BJ (cell line): ENCODE measurements at regions not wholly inside any gene's neighbourhood (a gene's known extent, or its start where the extent isn't known, plus 50 kb on each side); places are given as distances from the start of the nearest gene placed in this dataset.

Source experiments
- CTCF ChIA-PET: fragments of 350-600 bp; formaldehyde crosslinking; extraction: SDS; loops from one replicate; lab custom pipeline; 2021; ENCODE audit warnings: antibody characterized with exemption, inconsistent platforms; lab: Yijun Ruan, JAX
- POLR2A ChIA-PET: fragments of 300-600 bp; sonication (Branson Sonifier 250); formaldehyde crosslinking; extraction: SDS; loops from one replicate; lab custom pipeline; 2021; ENCODE audit warnings: antibody characterized with exemption; lab: Charles Lee
- DNase-seq: peaks from one replicate; pipeline ENCODE4 v3.0.0-alpha.2; 2011; ENCODE audit warnings: low read depth
- H3K27me3 ChIP-seq: 2 replicates; pipeline ENCODE4 v1.6.0; 2011; ENCODE audit warnings: low read length; ENCODE audit not compliant: control insufficient read depth, insufficient read depth
- H3K36me3 ChIP-seq: 2 replicates; pipeline ENCODE4 v1.5.1; 2011; ENCODE audit warnings: low read length; ENCODE audit not compliant: control insufficient read depth, insufficient read depth
- H3K4me3 ChIP-seq: 2 replicates; pipeline ENCODE4 v1.5.1; 2011; ENCODE audit warnings: low read depth, mild to moderate bottlenecking, control low read depth, low read length
- CTCF ChIP-seq: IDR thresholded peaks from 2 replicates; pipeline ENCODE4 v1.5.1; 2011; ENCODE audit warnings: low read depth, mild to moderate bottlenecking, control low read depth, inconsistent platforms, low read length, moderate library complexity; ENCODE audit not compliant: insufficient read depth

DNA sequence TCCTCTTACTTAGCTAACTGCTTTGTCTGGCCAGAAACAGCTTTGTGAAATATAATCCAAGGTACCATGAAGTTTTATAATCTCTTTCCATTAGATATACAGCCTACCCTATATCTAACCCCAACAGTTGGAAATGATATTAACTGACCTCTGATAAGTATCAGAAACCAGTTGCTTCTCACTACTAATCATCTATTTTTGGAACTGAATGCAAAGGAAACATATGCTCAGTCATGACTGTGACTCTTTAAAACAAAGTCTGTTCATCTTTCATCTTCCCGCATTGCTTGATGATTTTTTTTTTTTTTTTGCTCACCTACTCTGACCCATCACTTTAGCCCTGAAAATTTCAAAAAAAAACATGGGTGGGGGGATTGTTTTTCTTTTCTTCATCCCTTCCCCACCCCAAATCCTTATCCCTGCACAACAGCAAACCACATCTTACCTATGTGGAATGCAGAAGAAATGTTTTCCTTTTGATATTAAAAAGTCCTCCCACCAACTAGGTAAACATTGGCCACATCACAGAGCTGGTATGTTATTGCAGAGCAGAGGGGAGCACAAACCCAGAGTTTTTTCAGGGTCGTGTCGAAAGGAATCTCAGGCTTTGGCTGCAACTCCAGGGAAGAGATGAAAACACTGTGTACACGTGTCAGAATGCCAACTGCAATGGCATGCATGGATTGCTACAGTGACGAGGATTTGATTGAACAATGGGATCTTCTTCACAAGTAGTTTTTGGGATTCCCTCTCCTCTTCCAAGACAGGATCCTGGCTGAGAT, 137.3 kb downstream of the SLC30A10 start:
- no peaks in the 10 kb centered on the region for H3K36me3 ChIP-seq
- CTCF ChIA-PET, result interaction anchor here (0.6 to 0.7 kb wide), 2 partner anchors 14 to 18 kb away, joined by 3 read pairs; no protein-coding TSS in a partner anchor
- no peak for DNase-seq
- POLR2A ChIA-PET, result no interaction called here
- H3K27me3 ChIP-seq, result no peaks in the 10 kb centered on the region
- no peak overlapping the region for H3K4me3 ChIP-seq
- no peak for TF ChIP-seq CTCF

- POLR2A ChIA-PET, result no interaction called here
These were observed 139.7 kb downstream of the SLC30A10 start for GRCh38 chr1:219788700-219789099.

DNA sequence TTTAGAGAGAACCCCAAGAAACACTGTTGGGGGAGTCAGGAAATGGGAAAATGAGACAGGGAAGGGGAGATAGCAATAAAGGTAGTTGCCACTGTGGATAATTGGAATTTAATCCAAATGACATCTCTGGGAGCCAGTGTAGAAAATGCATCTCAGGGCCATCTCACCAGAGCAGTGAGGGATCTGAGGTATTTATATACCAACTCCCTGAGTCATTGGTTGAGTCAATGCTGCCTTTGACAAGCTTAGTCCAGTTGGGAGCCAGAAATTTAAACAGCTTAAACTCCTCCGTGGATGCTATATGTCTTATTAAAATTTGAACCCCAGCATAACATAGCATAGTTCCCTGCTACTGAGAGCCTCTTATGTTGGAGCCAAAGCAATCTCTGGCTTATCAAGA, 140.3 kb downstream of the SLC30A10 start:
- ChIA-PET POLR2A (no interaction called here), CTCF (no interaction called here)
- Histone ChIP-seq H3K4me3 (no peak overlapping the region), H3K36me3 (no peaks in the 10 kb centered on the region), H3K27me3 (no peaks in the 10 kb centered on the region)
- TF ChIP-seq CTCF, result no peak
- no peak for DNase-seq

More at GRCh38 chr1:219788700-219789099, 139.7 kb downstream of the SLC30A10 start:
- TF ChIP-seq CTCF, result no peak
- DNase-seq, result no peak
- Histone ChIP-seq H3K36me3 (no peaks in the 10 kb centered on the region), H3K27me3 (no peaks in the 10 kb centered on the region), H3K4me3 (no peak overlapping the region)
- CTCF ChIA-PET, result no interaction called here

DNA sequence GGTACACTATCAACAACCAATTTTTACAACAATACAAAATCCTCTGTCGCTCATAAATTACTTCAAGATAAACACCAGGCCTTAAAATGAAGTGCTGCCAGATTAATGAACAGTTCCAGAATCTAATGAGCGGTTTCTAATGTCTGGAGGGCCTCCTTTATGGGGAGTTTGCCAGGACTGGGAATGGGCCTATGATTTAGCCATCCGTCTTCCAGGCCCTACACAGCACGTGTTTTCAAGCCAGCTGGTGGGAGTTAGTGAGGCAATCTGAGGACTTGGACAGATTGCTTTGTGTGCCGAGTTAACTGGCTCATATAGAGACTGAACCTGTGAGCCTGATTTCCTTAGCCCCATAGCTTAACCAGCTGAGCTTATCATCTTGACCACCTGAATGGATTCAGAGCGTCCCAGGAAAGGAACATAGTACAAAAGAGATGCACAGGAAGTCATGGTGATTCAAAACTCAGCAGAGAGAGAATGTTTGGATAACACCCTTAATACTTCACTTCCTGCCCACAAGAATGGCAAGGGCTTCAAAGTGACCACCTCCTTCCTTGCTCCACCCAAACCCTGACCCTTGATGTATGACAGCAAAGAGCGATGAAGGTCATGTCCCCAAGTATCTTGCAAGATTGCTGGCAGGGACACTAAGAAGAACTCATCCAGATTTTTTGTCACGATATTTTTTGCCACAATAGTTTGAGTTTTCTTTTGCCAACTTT, 143.5 kb downstream of the SLC30A10 start:
- Histone ChIP-seq H3K36me3 (no peaks in the 10 kb centered on the region), H3K4me3 (no peak overlapping the region), H3K27me3 (no peaks in the 10 kb centered on the region)
- no peak for TF ChIP-seq CTCF
- ChIA-PET POLR2A (no interaction called here), CTCF (no interaction called here)
- no peak for DNase-seq

- no peak overlapping the region for H3K4me3 ChIP-seq
- TF ChIP-seq CTCF, result no peak
- POLR2A ChIA-PET, result no interaction called here
- H3K27me3 ChIP-seq, result no peaks in the 10 kb centered on the region
- DNase-seq, result no peak
- CTCF ChIA-PET, result no interaction called here
- no peaks in the 10 kb centered on the region for H3K36me3 ChIP-seq
These were observed 144.6 kb downstream of the SLC30A10 start for GRCh38 chr1:219783605-219784235.
